Calu3 (cell line): ENCODE measurements at regions not wholly inside any gene's neighbourhood (a gene's known extent, or its start where the extent isn't known, plus 50 kb on each side); places are given as distances from the start of the nearest gene placed in this dataset.

Experiments
- BruUV-seq: library from RNA; stranded (reverse); fragments of 400-500 nt; replicated peaks from 2 replicates; lab custom pipeline; 2021; lab: Mats Ljungman, UMichigan
- CTCF ChIA-PET: fragments of 300-600 bp; sonication (Branson Sonifier 250); formaldehyde crosslinking; loops from one replicate; lab custom pipeline; 2022; ENCODE audit warnings: antibody characterized with exemption; lab: Charles Lee
- DNase-seq: peaks from one replicate; pipeline ENCODE4 v3.0.0; 2022
- H3K27ac Mint-ChIP-seq: one replicate; pipeline ENCODE4 v1.8.0; 2022; ENCODE audit warnings: mixed read lengths; ENCODE audit not compliant: unreplicated experiment
- H3K27me3 Mint-ChIP-seq: one replicate; pipeline ENCODE4 v1.8.0; 2022; ENCODE audit warnings: mixed read lengths; ENCODE audit not compliant: unreplicated experiment
- H3K36me3 Mint-ChIP-seq: one replicate; pipeline ENCODE4 v1.8.0; 2022; ENCODE audit warnings: mild to moderate bottlenecking, moderate library complexity, mixed read lengths; ENCODE audit not compliant: insufficient read depth, unreplicated experiment
- H3K4me1 Mint-ChIP-seq: one replicate; pipeline ENCODE4 v1.8.0; 2022; ENCODE audit warnings: mild to moderate bottlenecking, low read depth, mixed read lengths; ENCODE audit not compliant: unreplicated experiment
- H3K4me3 Mint-ChIP-seq: one replicate; pipeline ENCODE4 v1.8.0; 2022; ENCODE audit warnings: mild to moderate bottlenecking, low read depth, moderate library complexity, mixed read lengths; ENCODE audit not compliant: unreplicated experiment
- H3K9me3 Mint-ChIP-seq: one replicate; pipeline ENCODE4 v1.8.0; 2022; ENCODE audit warnings: low read depth, mixed read lengths; ENCODE audit not compliant: unreplicated experiment
- intact Hi-C: fragments of 100-400 bp; cut with micrococcal nuclease; formaldehyde crosslinking; loops from one replicate; pipeline ENCODE4 v1.10.0; 2022; ENCODE audit not compliant: unreplicated experiment
- TF ChIP-seq, protein P1 (sequence below): fragments of 200-600 bp; IDR thresholded peaks from one replicate; pipeline ENCODE4 v1.8.0; 2022; ENCODE audit warnings: antibody characterized with exemption; ENCODE audit not compliant: unreplicated experiment

DNA sequence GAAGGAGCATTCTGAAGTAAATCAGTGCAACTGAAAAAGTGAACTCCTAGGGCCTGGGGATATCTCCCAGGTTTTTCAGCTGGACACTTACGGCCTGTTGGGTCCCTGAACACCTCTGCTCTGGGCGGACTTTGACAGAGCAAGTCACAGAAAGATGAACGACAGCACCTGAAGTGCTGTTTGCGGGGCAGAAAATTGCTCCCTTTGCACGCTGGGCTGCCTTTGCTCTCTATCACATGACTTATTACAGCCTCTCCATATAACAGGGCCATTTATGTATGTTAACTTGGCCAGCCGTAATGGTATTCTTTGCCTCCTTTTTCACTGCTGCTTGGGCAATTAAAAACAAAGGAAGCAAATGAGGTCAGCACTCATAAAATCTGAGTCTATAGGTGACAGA, 332.9 kb downstream of the BARHL2 start:
- DNase-seq, result no peak
- no peak overlapping the region for H3K27ac Mint-ChIP-seq
- H3K4me1 Mint-ChIP-seq, result no peaks in the 10 kb centered on the region
- H3K27me3 Mint-ChIP-seq, result no peaks in the 10 kb centered on the region
- TF ChIP-seq, protein P1, sequence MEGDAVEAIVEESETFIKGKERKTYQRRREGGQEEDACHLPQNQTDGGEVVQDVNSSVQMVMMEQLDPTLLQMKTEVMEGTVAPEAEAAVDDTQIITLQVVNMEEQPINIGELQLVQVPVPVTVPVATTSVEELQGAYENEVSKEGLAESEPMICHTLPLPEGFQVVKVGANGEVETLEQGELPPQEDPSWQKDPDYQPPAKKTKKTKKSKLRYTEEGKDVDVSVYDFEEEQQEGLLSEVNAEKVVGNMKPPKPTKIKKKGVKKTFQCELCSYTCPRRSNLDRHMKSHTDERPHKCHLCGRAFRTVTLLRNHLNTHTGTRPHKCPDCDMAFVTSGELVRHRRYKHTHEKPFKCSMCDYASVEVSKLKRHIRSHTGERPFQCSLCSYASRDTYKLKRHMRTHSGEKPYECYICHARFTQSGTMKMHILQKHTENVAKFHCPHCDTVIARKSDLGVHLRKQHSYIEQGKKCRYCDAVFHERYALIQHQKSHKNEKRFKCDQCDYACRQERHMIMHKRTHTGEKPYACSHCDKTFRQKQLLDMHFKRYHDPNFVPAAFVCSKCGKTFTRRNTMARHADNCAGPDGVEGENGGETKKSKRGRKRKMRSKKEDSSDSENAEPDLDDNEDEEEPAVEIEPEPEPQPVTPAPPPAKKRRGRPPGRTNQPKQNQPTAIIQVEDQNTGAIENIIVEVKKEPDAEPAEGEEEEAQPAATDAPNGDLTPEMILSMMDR, result no peak
- H3K4me3 Mint-ChIP-seq, result no peak overlapping the region
- intact Hi-C loops, result no loop called here
- BruUV-seq, result no TSS peak
- CTCF ChIA-PET, result no interaction called here
- H3K36me3 Mint-ChIP-seq, result no peaks in the 10 kb centered on the region
- H3K9me3 Mint-ChIP-seq, result no peaks in the 10 kb centered on the region

DNA sequence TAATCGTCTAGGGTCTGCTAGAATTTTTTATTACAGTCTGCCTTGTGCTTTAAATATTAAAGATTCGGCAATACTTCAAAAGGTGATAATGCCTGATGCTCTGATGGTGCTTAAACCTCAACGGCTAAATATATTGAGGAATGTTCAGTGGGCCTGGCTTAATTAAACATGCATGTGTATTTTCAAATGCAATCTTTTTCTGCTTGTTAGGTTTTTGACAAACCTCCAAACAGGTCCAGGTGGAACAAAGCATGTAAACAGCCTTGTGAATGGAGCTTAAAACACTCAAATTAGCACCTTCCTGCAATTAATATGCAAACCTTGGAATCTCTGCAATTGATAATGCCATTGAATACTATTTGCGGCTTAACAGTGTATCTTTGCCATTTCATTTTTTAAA, 334.9 kb downstream of the BARHL2 start:
- intact Hi-C loops, result no loop called here
- Mint-ChIP-seq H3K27ac (no peak overlapping the region), H3K9me3 (peaks cover 3% of the 10 kb centered on the region), H3K4me3 (no peak overlapping the region), H3K4me1 (no peaks in the 10 kb centered on the region), H3K36me3 (no peaks in the 10 kb centered on the region), H3K27me3 (no peaks in the 10 kb centered on the region)
- DNase-seq, result no peak
- CTCF ChIA-PET, result no interaction called here
- no TSS peak for BruUV-seq
- TF ChIP-seq, protein P1, result no peak

DNA sequence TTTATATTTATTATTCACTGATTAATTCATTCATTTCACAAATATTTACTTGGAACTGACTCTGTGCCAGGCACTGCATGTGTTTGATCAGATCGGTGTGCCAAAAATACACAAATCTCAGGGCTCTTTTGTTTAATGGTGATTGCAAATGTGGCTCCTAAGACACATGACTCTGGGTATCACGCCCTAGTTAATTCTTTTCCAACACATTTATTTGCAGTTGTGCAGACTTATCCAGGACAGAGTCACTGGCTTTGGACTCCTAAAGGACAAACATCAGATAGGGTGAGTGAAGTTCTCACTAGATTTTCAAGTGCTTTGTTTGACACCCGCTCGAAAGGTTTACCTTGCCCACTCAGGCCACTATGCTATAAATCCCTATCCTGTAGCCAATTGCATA, 335.5 kb downstream of the BARHL2 start:
- no TSS peak for BruUV-seq
- Mint-ChIP-seq H3K4me3 (no peak overlapping the region), H3K27me3 (no peaks in the 10 kb centered on the region), H3K36me3 (no peaks in the 10 kb centered on the region), H3K4me1 (no peaks in the 10 kb centered on the region), H3K9me3 (peaks cover 3% of the 10 kb centered on the region), H3K27ac (no peak overlapping the region)
- intact Hi-C loops, result no loop called here
- TF ChIP-seq, protein P1, result no peak
- CTCF ChIA-PET, result no interaction called here
- DNase-seq, result no peak

DNA sequence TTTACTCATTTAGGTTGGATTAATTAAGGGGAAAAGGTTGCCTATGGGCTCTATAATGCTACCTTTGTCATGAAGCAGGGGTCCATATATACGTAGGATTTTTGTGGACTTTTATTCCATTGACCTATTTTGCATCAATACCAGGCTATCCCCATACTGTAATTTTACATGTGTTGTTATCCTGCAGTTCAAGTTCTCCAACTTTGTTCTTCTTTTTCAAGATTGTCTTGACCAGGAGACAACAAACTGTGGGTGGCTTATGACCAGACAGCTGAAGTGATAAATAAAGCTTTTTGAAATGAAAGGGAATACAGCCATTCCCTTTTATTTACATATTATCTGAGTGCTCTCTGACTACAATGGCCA, 345.7 kb downstream of the BARHL2 start:
- Mint-ChIP-seq H3K27ac (no peak overlapping the region), H3K4me3 (no peak overlapping the region), H3K4me1 (no peaks in the 10 kb centered on the region), H3K9me3 (no peaks in the 10 kb centered on the region), H3K27me3 (peaks cover 2% of the 10 kb centered on the region), H3K36me3 (no peaks in the 10 kb centered on the region)
- CTCF ChIA-PET, result no interaction called here
- no peak for DNase-seq
- TF ChIP-seq, protein P1, result no peak
- intact Hi-C loops, result no loop called here
- no TSS peak for BruUV-seq
